ENCODE measurements at regions not wholly inside any gene's neighbourhood (a gene's known extent, or its start where the extent isn't known, plus 50 kb on each side); places are given as distances from the start of the nearest gene placed in this dataset.

- TF ChIP-seq ARID5B (CRISPR knock-in tag; IDR thresholded peaks at IDR 0.05) (no peak), KLF6 (CRISPR knock-in tag; IDR thresholded peaks at IDR 0.05) (no peak), PTBP1 (IDR thresholded peaks at IDR 0.05; ENCODE audit: low read depth, low read length, poor library complexity, severe bottlenecking) (no peak), IRF9 (CRISPR knock-in tag; IDR thresholded peaks at IDR 0.05; ENCODE audit: borderline replicate concordance) (no peak), ATF5 (CRISPR knock-in tag; IDR thresholded peaks at IDR 0.05; ENCODE audit: low read depth) (peak; percentile 32; the same call in 1 of the 2 replicates), MYPOP (CRISPR knock-in tag; IDR thresholded peaks at IDR 0.05) (0 out of 2 replicates have a peak, but pooled peaks have one; percentile 51), ZNF282 (IDR thresholded peaks at IDR 0.05; ENCODE audit: partially characterized antibody) (no peak), SP140L (CRISPR knock-in tag; IDR thresholded peaks at IDR 0.05; ENCODE audit: borderline replicate concordance) (no peak), ZNF687 (CRISPR knock-in tag; IDR thresholded peaks at IDR 0.05) (peak; percentile 96), ZNF570 (CRISPR knock-in tag; IDR thresholded peaks at IDR 0.05; ENCODE audit: borderline replicate concordance) (no peak), ZNF329 (CRISPR knock-in tag; IDR thresholded peaks at IDR 0.05; ENCODE audit: low read depth) (0 out of 2 replicates have a peak, but pooled peaks have one; percentile 44), ZBTB7B (CRISPR knock-in tag; IDR thresholded peaks at IDR 0.05) (no peak), HNF4A (CRISPR knock-in tag; IDR thresholded peaks at IDR 0.05) (no peak), GTF3A (CRISPR knock-in tag; conservative IDR thresholded peaks at IDR 0.05) (no peak), ZBTB3 (CRISPR knock-in tag; IDR thresholded peaks at IDR 0.05; ENCODE audit: borderline replicate concordance, low read depth) (0 out of 2 replicates have a peak, but pooled peaks have one; percentile 20), ATF3 (CRISPR knock-in tag; IDR thresholded peaks at IDR 0.05) (0 out of 2 replicates have a peak, but pooled peaks have one; percentile 13)
These were observed 78.4 kb upstream of the GSE1 start (continued) for GRCh38 chr16:85534536-85535351.
